ENCODE measurements at regions not wholly inside any gene's neighbourhood (a gene's known extent, or its start where the extent isn't known, plus 50 kb on each side); places are given as distances from the start of the nearest gene placed in this dataset.

- TF ChIP-seq GATA2 (IDR thresholded peaks at IDR 0.05; ENCODE audit: low read depth, low read length) (no peak), GATA3 (IDR thresholded peaks at IDR 0.05; ENCODE audit: low read depth, low read length) (no peak)
Measured at GRCh38 chr20:53760025-53760441, 166.4 kb upstream of the ZNF217 start.
